GM12874 (cell line): ENCODE measurements at regions not wholly inside any gene's neighbourhood (a gene's known extent, or its start where the extent isn't known, plus 50 kb on each side); places are given as distances from the start of the nearest gene placed in this dataset.

Experiments
- CTCF ChIP-seq: IDR thresholded peaks from 2 replicates; pipeline ENCODE4 v1.5.1; 2011; ENCODE audit warnings: low read depth, mild to moderate bottlenecking, control low read depth, low read length, moderate library complexity; ENCODE audit not compliant: insufficient read depth

- TF ChIP-seq CTCF = no peak
Observed at GRCh38 chr15:23764306-23764705, 77.2 kb upstream of the NDN start.

GRCh38 chr15:23764716-23765115, 77.6 kb upstream of the NDN start:
- no peak for TF ChIP-seq CTCF

GRCh38 chr15:23773093-23773492, 86.0 kb upstream of the NDN start:
- TF ChIP-seq CTCF = no peak

DNA sequence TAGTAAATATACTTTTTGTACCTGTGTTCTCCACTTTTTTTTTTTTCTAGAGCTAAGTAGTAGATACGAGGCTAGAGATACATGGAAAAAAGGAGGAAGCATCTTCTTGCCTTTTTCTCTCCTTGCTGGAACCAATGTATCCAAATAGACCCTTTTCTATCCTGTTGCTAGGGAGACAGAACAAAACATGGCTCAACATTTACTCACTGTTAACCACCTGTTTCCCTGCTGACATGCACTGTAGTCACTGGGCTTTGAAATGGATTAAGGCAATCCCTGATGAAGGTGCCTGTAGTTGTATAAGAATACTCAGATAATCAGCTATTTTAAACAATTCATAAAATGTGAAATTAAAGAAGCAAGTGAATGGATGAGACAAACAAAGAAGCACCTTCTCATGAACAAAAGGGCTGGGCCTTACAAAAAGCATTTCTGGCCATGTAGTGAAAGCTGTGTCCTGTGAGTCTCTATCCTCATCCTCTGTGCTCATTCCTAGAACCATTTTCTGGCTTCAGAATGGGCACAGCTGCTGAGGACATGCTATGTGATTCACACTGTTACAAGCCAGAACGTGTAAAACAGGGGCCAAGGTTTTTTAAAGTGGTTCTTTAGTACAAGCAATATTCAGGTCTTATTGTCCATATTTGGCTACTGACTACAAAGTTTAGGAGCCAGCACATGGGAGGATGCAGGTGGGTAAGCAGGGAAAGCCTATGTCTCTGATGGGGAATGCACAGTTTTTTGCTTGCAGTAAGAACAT, 100.4 kb upstream of the NDN start:
- no peak for TF ChIP-seq CTCF

- no peak for TF ChIP-seq CTCF
Observed at GRCh38 chr15:23793191-23793680, 106.1 kb upstream of the NDN start.

DNA sequence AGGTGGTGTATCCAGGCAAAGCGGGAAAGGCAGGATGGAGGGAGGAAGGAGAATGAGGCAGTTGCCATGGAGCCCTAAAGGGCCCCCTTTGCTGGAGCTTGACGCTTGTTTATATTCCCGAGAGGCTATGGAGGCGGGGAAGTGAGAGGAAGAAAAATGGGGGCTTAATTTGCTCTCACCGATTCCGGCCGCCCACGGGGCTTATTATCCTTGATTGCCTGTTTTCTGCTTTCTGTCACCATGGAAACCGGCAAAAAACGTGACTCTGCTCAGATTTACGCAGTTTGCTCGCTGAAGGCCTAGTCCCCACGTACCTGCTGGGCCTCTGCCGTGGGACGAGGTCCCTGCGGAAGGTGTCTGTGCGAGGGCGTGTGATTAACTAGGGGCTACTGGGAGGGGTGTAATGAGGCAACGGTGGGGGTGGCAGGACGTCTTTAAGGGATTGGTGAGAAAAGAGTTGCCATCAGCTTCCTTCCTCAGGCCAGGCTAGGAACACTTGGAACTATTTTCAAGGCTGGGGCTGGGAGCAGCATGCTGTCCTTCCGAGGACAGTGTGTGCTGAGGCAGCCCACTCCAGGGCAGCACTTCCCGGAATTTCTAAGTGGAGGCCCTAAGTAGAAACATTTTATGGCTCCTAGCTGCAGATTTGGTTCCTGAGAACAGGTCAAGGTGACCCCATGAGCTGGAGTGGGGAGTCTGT, 110.8 kb upstream of the NDN start:
- no peak for TF ChIP-seq CTCF

GRCh38 chr15:23801881-23802280, 114.8 kb upstream of the NDN start:
- no peak for TF ChIP-seq CTCF
